Spinal cord (tissue), 9 donors: ENCODE measurements at regions not wholly inside any gene's neighbourhood (a gene's known extent, or its start where the extent isn't known, plus 50 kb on each side); places are given as distances from the start of the nearest gene placed in this dataset.

ENCODE experiments used
- DNase-seq, 6 donors: peaks; one replicate each; pipeline versions ENCODE4 v3.0.0 to v3.0.0-alpha.2; 2013 to 2015; ENCODE audit warnings: low spot score in 6 of 6, low read depth in 4 of 6
- H3K27ac ChIP-seq: one replicate; pipeline ENCODE4 v1.5.1; 2013; ENCODE audit warnings: low read depth, low read length, control low read depth
- H3K27me3 ChIP-seq: one replicate; pipeline ENCODE4 v1.6.1; 2013; ENCODE audit warnings: low read length; ENCODE audit not compliant: control insufficient read depth, insufficient read depth
- H3K36me3 ChIP-seq: one replicate; pipeline ENCODE4 v1.6.1; 2013; ENCODE audit warnings: low read length; ENCODE audit not compliant: control insufficient read depth, insufficient read depth
- H3K4me1 ChIP-seq: one replicate; pipeline ENCODE4 v1.6.1; 2013; ENCODE audit warnings: low read length; ENCODE audit not compliant: control insufficient read depth, insufficient read depth
- H3K4me3 ChIP-seq: one replicate; pipeline ENCODE4 v1.5.1; 2013; ENCODE audit warnings: low read depth, low read length, control low read depth
- H3K9me3 ChIP-seq: one replicate; pipeline ENCODE4 v1.6.1; 2013; ENCODE audit warnings: low read length; ENCODE audit not compliant: control insufficient read depth, insufficient read depth
- WGBS: methylation state at CpG from one replicate; pipeline ENCODE4 v1.1.5; 2013; ENCODE audit warnings: missing lambda C conversion rate; ENCODE audit not compliant: insufficient coverage; 5-methylcytosine and 5-hydroxymethylcytosine counted together
- donor health status: healthy.

- Histone ChIP-seq H3K4me1 (no peaks in the 10 kb centered on the region), H3K4me3 (no peak overlapping the region), H3K36me3 (no peaks in the 10 kb centered on the region), H3K27ac (no peak overlapping the region), H3K27me3 (no peaks in the 10 kb centered on the region), H3K9me3 (no peaks in the 10 kb centered on the region)
- no peak for DNase-seq
- 94% methylated on average over 2 of the region's 5 CpGs for WGBS
Measured at GRCh38 chr1:98382986-98383740, 278.4 kb upstream of the SNX7 start.

- Histone ChIP-seq H3K27me3 (no peaks in the 10 kb centered on the region), H3K4me1 (no peaks in the 10 kb centered on the region), H3K9me3 (no peaks in the 10 kb centered on the region), H3K4me3 (no peak overlapping the region), H3K36me3 (no peaks in the 10 kb centered on the region), H3K27ac (no peak overlapping the region)
- 100% methylated on average over 2 of the region's 2 CpGs for WGBS
- no peak for DNase-seq
Measured at GRCh38 chr1:98382586-98382985, 278.9 kb upstream of the SNX7 start.

DNA sequence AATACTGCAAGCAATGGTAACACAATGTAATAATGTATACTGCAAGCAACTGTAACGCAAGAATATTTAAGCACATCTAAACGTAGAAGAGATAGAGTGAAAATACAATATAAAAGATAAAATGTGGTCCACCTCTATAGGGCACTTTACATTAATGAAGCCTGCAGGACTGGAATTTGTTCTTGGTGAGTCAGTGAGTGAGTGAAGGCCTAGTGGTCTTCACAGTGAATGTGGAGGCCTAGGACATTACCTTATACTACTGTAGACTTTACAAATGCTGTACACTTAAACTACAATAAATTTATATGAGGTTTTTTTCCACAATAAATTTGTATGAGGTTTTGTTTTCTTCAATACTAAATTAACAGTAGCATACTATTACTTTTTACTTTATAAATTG is 287.4 kb upstream of the SNX7 start:
- H3K27me3 ChIP-seq = no peaks in the 10 kb centered on the region
- no peaks in the 10 kb centered on the region for H3K36me3 ChIP-seq
- no peaks in the 10 kb centered on the region for H3K9me3 ChIP-seq
- H3K4me3 ChIP-seq = no peak overlapping the region
- no peak overlapping the region for H3K27ac ChIP-seq
- no CpG with 5 or more reads among the region's 2 CpGs for WGBS
- no peaks in the 10 kb centered on the region for H3K4me1 ChIP-seq
- no peak for DNase-seq

- H3K27me3 ChIP-seq = no peaks in the 10 kb centered on the region
- H3K9me3 ChIP-seq = no peaks in the 10 kb centered on the region
Measured at GRCh38 chr1:98373056-98373455, 288.5 kb upstream of the SNX7 start.

DNA sequence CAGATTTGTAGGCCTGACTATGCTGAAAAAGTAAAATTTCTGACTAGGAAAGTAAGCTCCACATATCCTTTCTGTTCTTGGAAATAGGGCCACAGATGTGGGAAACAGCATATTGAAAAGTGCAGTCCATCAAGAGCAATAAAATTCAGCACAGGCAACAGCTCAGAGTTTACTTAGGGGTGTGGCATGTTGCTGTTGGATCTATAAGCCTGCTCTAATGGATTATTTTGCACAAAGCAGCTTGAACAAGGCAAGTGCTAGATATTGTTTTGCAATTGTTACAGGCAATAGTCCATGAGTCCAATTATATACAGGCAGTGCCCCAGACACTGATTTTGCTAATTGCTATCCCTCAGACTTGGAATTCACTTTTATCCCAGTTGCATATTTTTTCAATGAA is 289.8 kb upstream of the SNX7 start:
- no peak overlapping the region for H3K4me3 ChIP-seq
- H3K36me3 ChIP-seq = no peaks in the 10 kb centered on the region
- no peak overlapping the region for H3K27ac ChIP-seq
- H3K27me3 ChIP-seq = no peaks in the 10 kb centered on the region
- H3K4me1 ChIP-seq = no peaks in the 10 kb centered on the region
- DNase-seq = peak in 1 of 6 donors; percentile 17
- no peaks in the 10 kb centered on the region for H3K9me3 ChIP-seq

More at GRCh38 chr1:98373056-98373455, 288.5 kb upstream of the SNX7 start:
- Histone ChIP-seq H3K27ac (no peak overlapping the region), H3K4me1 (no peaks in the 10 kb centered on the region), H3K36me3 (no peaks in the 10 kb centered on the region), H3K4me3 (no peak overlapping the region)
- no peak for DNase-seq
- WGBS = no CpG with 5 or more reads among the region's 2 CpGs

GRCh38 chr1:98369463-98369862 is 292.1 kb upstream of the SNX7 start:
- H3K36me3 ChIP-seq = no peaks in the 10 kb centered on the region

GRCh38 chr1:98368995-98369394 is 292.5 kb upstream of the SNX7 start:
- DNase-seq = no peak
- Histone ChIP-seq H3K27ac (no peak overlapping the region), H3K27me3 (no peaks in the 10 kb centered on the region), H3K36me3 (no peaks in the 10 kb centered on the region), H3K4me3 (no peak overlapping the region), H3K4me1 (no peaks in the 10 kb centered on the region), H3K9me3 (no peaks in the 10 kb centered on the region)
- whole genome bisulfite sequencing = no CpG with 5 or more reads among the region's 3 CpGs

More at GRCh38 chr1:98369463-98369862, 292.1 kb upstream of the SNX7 start:
- no peak overlapping the region for H3K27ac ChIP-seq
- no peak for DNase-seq
- no peak overlapping the region for H3K4me3 ChIP-seq
- H3K9me3 ChIP-seq = no peaks in the 10 kb centered on the region
- no peaks in the 10 kb centered on the region for H3K27me3 ChIP-seq
- 40% methylated on average over 1 of the region's 1 CpG for WGBS
- H3K4me1 ChIP-seq = no peaks in the 10 kb centered on the region

- no peaks in the 10 kb centered on the region for H3K27me3 ChIP-seq
- DNase-seq = no peak
- no peaks in the 10 kb centered on the region for H3K36me3 ChIP-seq
- H3K27ac ChIP-seq = no peak overlapping the region
- no peaks in the 10 kb centered on the region for H3K4me1 ChIP-seq
- WGBS = 86% methylated on average over 2 of the region's 4 CpGs
- no peaks in the 10 kb centered on the region for H3K9me3 ChIP-seq
- H3K4me3 ChIP-seq = no peak overlapping the region
Measured at GRCh38 chr1:98367426-98367825, 294.1 kb upstream of the SNX7 start.

GRCh38 chr1:98366343-98366742 is 295.2 kb upstream of the SNX7 start:
- Histone ChIP-seq H3K4me3 (no peak overlapping the region), H3K9me3 (no peaks in the 10 kb centered on the region), H3K27ac (no peak overlapping the region), H3K36me3 (no peaks in the 10 kb centered on the region), H3K27me3 (no peaks in the 10 kb centered on the region), H3K4me1 (no peaks in the 10 kb centered on the region)
- DNase-seq = no peak
- 96% methylated on average over 3 of the region's 3 CpGs for WGBS

DNA sequence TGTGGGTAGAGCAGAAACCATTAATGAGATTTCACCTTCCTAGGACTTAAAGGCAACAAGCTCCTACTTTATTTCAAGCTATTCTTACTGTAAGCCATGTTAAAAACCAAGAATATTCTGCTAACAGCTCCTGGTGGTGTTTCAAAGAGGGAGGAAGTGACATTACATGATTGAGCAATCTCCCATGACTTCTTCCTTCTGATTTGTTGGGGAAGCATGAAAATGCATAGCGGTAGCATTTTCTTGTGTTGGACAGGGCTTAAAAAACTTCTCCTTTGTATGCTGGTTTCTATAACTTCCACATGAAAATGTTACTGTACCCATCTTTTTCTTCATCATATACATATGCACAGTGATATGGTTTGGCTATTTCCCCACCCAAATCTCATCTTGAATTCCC is 297.0 kb upstream of the SNX7 start:
- no peak for DNase-seq
- no peak overlapping the region for H3K27ac ChIP-seq
- H3K9me3 ChIP-seq = no peaks in the 10 kb centered on the region
- H3K4me1 ChIP-seq = no peaks in the 10 kb centered on the region
- no peak overlapping the region for H3K4me3 ChIP-seq
- no CpG with 5 or more reads among the region's 1 CpG for WGBS
- no peaks in the 10 kb centered on the region for H3K27me3 ChIP-seq
- H3K36me3 ChIP-seq = no peaks in the 10 kb centered on the region
